Motor neuron (in vitro differentiated cells): ENCODE measurements at regions not wholly inside any gene's neighbourhood (a gene's known extent, or its start where the extent isn't known, plus 50 kb on each side); places are given as distances from the start of the nearest gene placed in this dataset.

ENCODE experiments used
- ATAC-seq, 8 experiments: fragments of 200-7000 bp; cut with Tn5 transposase; replicated peaks in 6 of 8; 2 replicates each; pipeline ENCODE4 v1.8.0; 2021; ENCODE audit warnings: mild to moderate bottlenecking in 8 of 8, moderate library complexity in 8 of 8
- H3K27ac ChIP-seq, 2 donors: fragments of 250-450 bp; sonication (Bioruptor Pico); 2 replicates each; pipeline ENCODE4 v1.9.0; 2021; ENCODE audit warnings: antibody characterized with exemption in 2 of 2, mild to moderate bottlenecking in 2 of 2, moderate library complexity in 1 of 2
- H3K4me1 ChIP-seq, 2 donors: fragments of 250-450 bp; sonication (Bioruptor Pico); replicated peaks in 1 of 2; 2 replicates each; pipeline ENCODE4 v1.6.1; 2021; ENCODE audit warnings: antibody characterized with exemption in 2 of 2, mild to moderate bottlenecking in 2 of 2, moderate library complexity in 1 of 2
- H3K4me3 ChIP-seq, 5 donors: fragments of 250-450 bp; sonication (Bioruptor Pico); 2 replicates each; pipeline ENCODE4 v1.9.0; 2021; ENCODE audit warnings: antibody characterized with exemption in 5 of 5, mild to moderate bottlenecking in 5 of 5, moderate library complexity in 4 of 5
- WGBS, 10 experiments: fragments of 450-650 bp; shearing (Covaris generic); methylation state at CpG; one replicate each; pipeline ENCODE4 v1.0.0; 2022; 5-methylcytosine and 5-hydroxymethylcytosine counted together
- in situ Hi-C, 9 experiments: fragments of 400-800 bp; cut with MboI; loops; one replicate each; pipeline ENCODE4 v1.15.0; 2021; ENCODE audit warnings: low sequenced_read_pairs in 9 of 9, low pct_unique_long_range_greater_than_20kb in 2 of 9; ENCODE audit not compliant: unreplicated experiment in 9 of 9

DNA sequence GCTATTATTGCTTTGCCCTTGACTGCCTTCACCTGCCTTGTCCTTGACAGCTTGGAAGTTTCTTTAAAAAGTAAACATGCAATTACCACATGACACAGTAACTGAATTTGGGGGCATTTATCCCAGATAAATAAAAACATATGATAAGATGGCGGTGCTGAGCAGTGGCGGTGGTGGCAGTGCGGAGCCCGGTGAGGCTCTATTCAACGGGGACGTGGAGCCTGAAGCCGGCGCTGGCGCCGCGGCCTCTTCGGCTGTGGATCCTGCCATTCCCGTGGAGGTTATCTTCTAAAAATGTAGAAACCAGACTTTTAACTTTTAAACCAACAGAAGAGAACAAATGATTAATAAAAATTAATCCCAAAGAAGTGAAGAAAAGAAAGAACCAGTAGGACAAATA is 59.7 kb upstream of the ZDHHC15 start:
- in situ Hi-C loops = no loop called here
- Histone ChIP-seq H3K4me3 (no peak overlapping the region), H3K27ac (no peak overlapping the region), H3K4me1 (no peaks in the 10 kb centered on the region)
- ATAC-seq = no peak
- WGBS, 10 experiments = 80 to 100% (median 100%) methylated on average over 1 to 10 of the region's 13 CpGs; no CpG with 5 or more reads in 7 of the 10 experiments
